ENCODE measurements at regions not wholly inside any gene's neighbourhood (a gene's known extent, or its start where the extent isn't known, plus 50 kb on each side); places are given as distances from the start of the nearest gene placed in this dataset.

- TF ChIP-seq ZNF274 (IDR thresholded peaks at IDR 0.05; ENCODE audit: low read depth, low read length) (no peak), YY1 (IDR thresholded peaks at IDR 0.05; ENCODE audit: insufficient read depth, insufficient read length) (no peak)
Observed at GRCh38 chr10:35268791-35269257, 67.5 kb upstream of the CCNY start.

All from NT2/D1 (cell line).